Gastrocnemius medialis (tissue), 4 donors: ENCODE measurements at regions not wholly inside any gene's neighbourhood (a gene's known extent, or its start where the extent isn't known, plus 50 kb on each side); places are given as distances from the start of the nearest gene placed in this dataset.

Source experiments
- POLR2A ChIP-seq, 2 donors: fragments of 450-650 bp; IDR thresholded peaks; one replicate each; pipeline ENCODE4 v1.6.1; 2017; ENCODE audit warnings: antibody characterized with exemption in 2 of 2, mild to moderate bottlenecking in 2 of 2, moderate library complexity in 2 of 2
- TF ChIP-seq, protein P1 (sequence below), 5 experiments: fragments of 450-650 bp in 3 of 5; fragments of 200-600 bp in 2 of 5; sonication (generic) in 2 of 5; IDR thresholded peaks in 4 of 5; conservative IDR thresholded peaks in 1 of 5; 1 replicate in 4 of 5; 2 replicates in 1 of 5; pipeline ENCODE4 v1.5.1; 2016 to 2019; ENCODE audit warnings: antibody characterized with exemption in 5 of 5, mild to moderate bottlenecking in 3 of 5, moderate library complexity in 3 of 5

- TF ChIP-seq, protein P1, sequence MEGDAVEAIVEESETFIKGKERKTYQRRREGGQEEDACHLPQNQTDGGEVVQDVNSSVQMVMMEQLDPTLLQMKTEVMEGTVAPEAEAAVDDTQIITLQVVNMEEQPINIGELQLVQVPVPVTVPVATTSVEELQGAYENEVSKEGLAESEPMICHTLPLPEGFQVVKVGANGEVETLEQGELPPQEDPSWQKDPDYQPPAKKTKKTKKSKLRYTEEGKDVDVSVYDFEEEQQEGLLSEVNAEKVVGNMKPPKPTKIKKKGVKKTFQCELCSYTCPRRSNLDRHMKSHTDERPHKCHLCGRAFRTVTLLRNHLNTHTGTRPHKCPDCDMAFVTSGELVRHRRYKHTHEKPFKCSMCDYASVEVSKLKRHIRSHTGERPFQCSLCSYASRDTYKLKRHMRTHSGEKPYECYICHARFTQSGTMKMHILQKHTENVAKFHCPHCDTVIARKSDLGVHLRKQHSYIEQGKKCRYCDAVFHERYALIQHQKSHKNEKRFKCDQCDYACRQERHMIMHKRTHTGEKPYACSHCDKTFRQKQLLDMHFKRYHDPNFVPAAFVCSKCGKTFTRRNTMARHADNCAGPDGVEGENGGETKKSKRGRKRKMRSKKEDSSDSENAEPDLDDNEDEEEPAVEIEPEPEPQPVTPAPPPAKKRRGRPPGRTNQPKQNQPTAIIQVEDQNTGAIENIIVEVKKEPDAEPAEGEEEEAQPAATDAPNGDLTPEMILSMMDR (IDR thresholded peaks at IDR 0.05 in 4 of 5, conservative IDR thresholded peaks at IDR 0.05 in 1 of 5) = no peak
- TF ChIP-seq POLR2A (IDR thresholded peaks at IDR 0.05) = no peak
Measured at GRCh38 chr20:23243791-23244155, 106.8 kb upstream of the NXT1 start.
